Bronchial epithelial cell (primary cell): ENCODE measurements at regions not wholly inside any gene's neighbourhood (a gene's known extent, or its start where the extent isn't known, plus 50 kb on each side); places are given as distances from the start of the nearest gene placed in this dataset.

Experiments used
- DNase-seq: peaks from one replicate; pipeline ENCODE4 v3.0.0-alpha.2; 2010; ENCODE audit warnings: low read depth
- FAIRE-seq: peaks from 2 replicates; lab custom pipeline; 2011; peaks lifted over from hg19 to GRCh38; lab: Jason Lieb, UNC
- H3K27me3 ChIP-seq: 2 replicates; pipeline ENCODE4 v1.5.1; 2011; ENCODE audit warnings: low read length; ENCODE audit not compliant: control insufficient read depth, insufficient read depth
- H3K36me3 ChIP-seq: 2 replicates; pipeline ENCODE4 v1.5.1; 2011; ENCODE audit warnings: low read length; ENCODE audit not compliant: control insufficient read depth, insufficient read depth
- H3K4me3 ChIP-seq: 2 replicates; pipeline ENCODE4 v1.5.1; 2011; ENCODE audit warnings: mild to moderate bottlenecking, low read depth, low read length, control low read depth
- CTCF ChIP-seq: IDR thresholded peaks from 2 replicates; pipeline ENCODE4 v1.5.1; 2011; ENCODE audit warnings: mild to moderate bottlenecking, moderate library complexity, low read length, control low read depth, inconsistent platforms; ENCODE audit not compliant: insufficient read depth, severe bottlenecking

DNA sequence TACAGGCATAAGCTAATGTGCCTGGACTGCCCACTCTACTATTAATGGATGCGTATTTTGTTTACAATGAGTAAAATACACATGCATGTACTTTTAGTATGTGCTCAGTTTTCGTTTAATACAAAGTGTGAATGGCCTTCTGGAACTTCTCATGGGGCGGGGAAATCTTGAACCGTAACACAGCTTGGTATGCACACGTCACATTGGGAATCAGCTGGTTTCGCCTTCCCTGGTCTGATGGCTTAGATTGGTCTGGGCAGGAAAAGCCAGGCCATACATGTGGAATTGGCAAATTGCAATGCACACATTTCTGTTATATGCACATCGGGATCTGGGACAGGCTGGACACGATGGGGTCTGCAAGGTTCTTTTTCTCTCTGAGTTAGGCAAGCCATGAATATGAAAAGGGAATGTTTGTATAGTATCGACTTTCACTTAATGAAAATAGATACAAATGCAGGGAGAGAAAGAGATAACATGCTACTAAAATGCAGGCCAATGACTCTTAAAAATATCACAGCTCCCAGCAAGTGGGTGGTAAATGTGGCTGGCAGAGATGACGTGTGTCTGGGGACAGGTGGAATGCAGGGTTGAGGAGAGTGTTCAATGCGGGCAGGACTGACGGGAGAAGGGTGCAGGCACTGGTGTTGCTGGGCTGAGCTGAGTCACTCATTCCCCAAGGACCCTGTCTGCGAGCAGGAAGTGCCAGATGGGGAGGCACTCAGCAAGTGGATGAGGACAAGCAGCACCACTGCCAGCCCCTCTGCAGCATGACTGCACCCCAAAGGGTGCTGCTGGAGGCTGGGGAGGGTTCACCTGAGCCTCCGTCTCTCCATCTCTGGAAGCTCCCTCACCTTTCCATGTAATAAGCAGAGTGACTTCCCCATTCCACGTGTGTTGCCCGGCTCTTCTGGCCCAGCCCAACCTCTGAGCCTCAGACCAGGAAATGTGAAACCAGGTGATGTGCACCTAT lies 204.0 kb upstream of the GPR12 start:
- DNase-seq (no peak), FAIRE-seq (peak; percentile 76)
- TF ChIP-seq CTCF = no peak
- Histone ChIP-seq H3K36me3 (no peaks in the 10 kb centered on the region), H3K4me3 (no peak overlapping the region), H3K27me3 (peaks cover 1% of the 10 kb centered on the region)

DNA sequence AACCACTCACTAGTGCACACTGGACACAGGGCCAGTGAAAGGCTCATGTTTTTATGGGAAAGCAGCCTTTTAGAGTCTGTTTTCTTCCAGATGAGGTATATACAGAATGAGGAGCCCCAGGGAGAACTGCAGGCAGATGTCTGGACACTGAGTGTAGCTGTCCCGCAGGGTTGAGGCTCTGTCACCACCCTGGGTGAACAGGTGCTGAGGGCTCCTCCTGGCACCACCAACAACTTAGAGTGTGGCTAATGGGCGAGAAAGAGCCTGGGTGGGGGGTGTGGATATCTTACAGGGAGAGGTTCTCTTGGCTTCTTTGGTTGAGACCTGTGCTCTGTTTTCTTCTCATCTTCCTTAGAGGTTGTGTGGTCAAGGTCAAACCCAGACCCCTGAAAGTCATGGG lies 202.1 kb upstream of the GPR12 start:
- FAIRE-seq = no peak
- no peak for DNase-seq
- Histone ChIP-seq H3K4me3 (no peak overlapping the region), H3K27me3 (peaks cover 2% of the 10 kb centered on the region), H3K36me3 (no peaks in the 10 kb centered on the region)
- no peak for TF ChIP-seq CTCF

GRCh38 chr13:26961890-26962615 lies 201.5 kb upstream of the GPR12 start:
- DNase-seq (no peak), FAIRE-seq (no peak)

DNA sequence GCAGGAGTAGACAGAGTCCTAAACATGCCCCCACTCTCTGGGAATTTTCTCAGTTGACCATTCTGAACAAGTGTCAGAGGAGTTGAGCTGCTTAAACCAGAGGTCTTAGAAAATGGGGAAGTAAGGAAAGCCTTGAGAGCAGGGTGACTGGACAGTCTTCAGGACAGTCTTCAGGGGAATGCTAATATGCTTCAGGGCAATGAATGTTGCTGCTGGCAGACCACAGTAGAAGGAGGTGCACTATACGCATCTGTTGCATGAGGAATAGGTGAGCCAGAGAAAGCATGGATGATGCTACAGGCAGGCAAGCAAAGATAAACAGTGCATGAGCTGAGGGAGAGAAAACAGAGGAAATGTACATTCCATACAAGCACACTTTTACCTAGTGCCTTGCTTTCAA lies 196.6 kb upstream of the GPR12 start:
- DNase-seq = no peak
- FAIRE-seq = no peak
- TF ChIP-seq CTCF = no peak
- no peaks in the 10 kb centered on the region for H3K36me3 ChIP-seq
- H3K4me3 ChIP-seq = no peak overlapping the region
- H3K27me3 ChIP-seq = peaks cover 2% of the 10 kb centered on the region

More at GRCh38 chr13:26961890-26962615, 201.5 kb upstream of the GPR12 start:
- H3K36me3 ChIP-seq = no peaks in the 10 kb centered on the region
- peaks cover 2% of the 10 kb centered on the region for H3K27me3 ChIP-seq
- no peak overlapping the region for H3K4me3 ChIP-seq
- no peak for TF ChIP-seq CTCF

DNA sequence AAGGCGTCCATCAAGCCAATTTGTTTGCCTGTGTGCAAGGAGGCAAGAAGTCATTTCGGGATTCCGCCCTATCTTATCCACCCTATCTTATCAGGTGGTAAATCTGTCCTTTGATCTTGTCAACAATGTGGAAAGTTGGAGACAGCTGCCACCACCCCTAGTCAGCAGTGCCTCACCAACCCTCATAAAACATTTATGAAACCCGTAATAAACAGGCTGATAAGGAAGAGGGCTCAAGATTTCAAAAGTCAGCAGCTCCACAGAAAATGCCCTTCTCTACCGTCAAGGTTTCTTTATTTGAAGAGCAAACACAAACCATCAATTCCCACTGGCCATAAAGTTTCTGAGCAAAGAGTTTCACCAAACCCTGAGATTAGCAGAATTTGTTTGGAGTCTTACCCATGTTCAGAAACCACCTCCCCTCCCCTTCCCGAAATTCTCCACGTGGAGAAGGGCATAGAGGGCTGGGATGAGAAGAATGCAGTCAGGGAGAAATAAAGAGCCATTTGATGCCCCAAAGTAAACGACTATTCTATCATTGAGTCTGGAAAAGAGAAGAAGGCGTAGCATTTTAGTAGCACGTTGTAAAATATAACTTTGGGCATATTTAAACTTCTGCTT lies 196.0 kb upstream of the GPR12 start:
- Histone ChIP-seq H3K4me3 (no peak overlapping the region), H3K27me3 (peaks cover 2% of the 10 kb centered on the region), H3K36me3 (no peaks in the 10 kb centered on the region)
- FAIRE-seq (no peak), DNase-seq (no peak)
- no peak for TF ChIP-seq CTCF
